GM12878 (cell line): ENCODE measurements at regions not wholly inside any gene's neighbourhood (a gene's known extent, or its start where the extent isn't known, plus 50 kb on each side); places are given as distances from the start of the nearest gene placed in this dataset.

Experiments
- ATAC-seq: fragments of 200-7000 bp; cut with Tn5 transposase; 3 replicates; pipeline ENCODE4 v1.9.1; 2020; ENCODE audit warnings: mild to moderate bottlenecking, moderate library complexity
- BruUV-seq: library from RNA; stranded (reverse); fragments of 400-500 nt; replicated peaks from 2 replicates; lab custom pipeline; 2021; lab: Mats Ljungman, UMichigan
- CTCF ChIA-PET: fragments of 300-600 bp; sonication (Branson Sonifier 250); formaldehyde crosslinking; extraction: SDS; loops from one replicate; lab custom pipeline; 2021; ENCODE audit warnings: inconsistent platforms; lab: Yijun Ruan, JAX
- POLR2A ChIA-PET: fragments of 350-600 bp; formaldehyde crosslinking; extraction: SDS; loops from one replicate; lab custom pipeline; 2021; ENCODE audit warnings: inconsistent platforms; lab: Charles Lee
- RAD21 ChIA-PET: fragments of 300-600 bp; sonication (Branson Sonifier 250); formaldehyde crosslinking; loops from one replicate; lab custom pipeline; 2023; ENCODE audit warnings: antibody characterized with exemption; ENCODE audit not compliant: unreplicated experiment; lab: Charles Lee
- SMC1A ChIA-PET: fragments of 300-600 bp; sonication (Branson Sonifier 250); formaldehyde crosslinking; loops from one replicate; lab custom pipeline; 2023; ENCODE audit not compliant: unreplicated experiment, uncharacterized antibody; lab: Charles Lee
- DNase-seq: peaks from one replicate; pipeline ENCODE4 v3.0.0-alpha.2; 2011; ENCODE audit warnings: low read depth, low spot score
- FAIRE-seq: peaks from 3 replicates; lab custom pipeline; 2011; peaks lifted over from hg19 to GRCh38; lab: Jason Lieb, UNC
- H2AFZ ChIP-seq: 2 replicates; pipeline ENCODE4 v1.6.0; 2011; ENCODE audit warnings: low read depth, low read length, control low read depth; ENCODE audit not compliant: control insufficient read depth
- H3K27ac ChIP-seq: 2 replicates; pipeline ENCODE4 v1.5.1; 2011; ENCODE audit warnings: control low read depth; ENCODE audit not compliant: control insufficient read depth, insufficient read depth
- H3K27me3 ChIP-seq, 2 experiments: replicated peaks in 1 of 2; 2 replicates each; pipeline versions ENCODE4 v1.6.0 to v1.6.1; 2011; ENCODE audit warnings: low read length in 1 of 2; ENCODE audit not compliant: control insufficient read depth in 2 of 2, insufficient read depth in 2 of 2
- H3K36me3 ChIP-seq, 2 experiments: 2 replicates each; pipeline ENCODE4 v1.5.1; 2011; ENCODE audit warnings: low read length in 1 of 2; ENCODE audit not compliant: control insufficient read depth in 2 of 2, insufficient read depth in 2 of 2
- H3K4me1 ChIP-seq: 2 replicates; pipeline ENCODE4 v1.6.1; 2011; ENCODE audit warnings: mild to moderate bottlenecking, low read length, moderate library complexity, mixed read lengths; ENCODE audit not compliant: control insufficient read depth, insufficient read depth
- H3K4me2 ChIP-seq: 2 replicates; pipeline ENCODE4 v1.6.0; 2011; ENCODE audit warnings: control low read depth; ENCODE audit not compliant: control insufficient read depth, insufficient read depth
- H3K4me3 ChIP-seq: fragments of 200-600 bp; sonication (generic); 2 replicates; pipeline ENCODE4 v1.5.1; 2016
- H3K79me2 ChIP-seq: 2 replicates; pipeline ENCODE4 v1.6.0; 2011; ENCODE audit warnings: low read length; ENCODE audit not compliant: control insufficient read depth, insufficient read depth
- H3K9ac ChIP-seq: 2 replicates; pipeline ENCODE4 v1.8.0; 2011; ENCODE audit warnings: low read length, control low read depth, mixed read lengths; ENCODE audit not compliant: control insufficient read depth, insufficient read depth
- H3K9me3 ChIP-seq: replicated peaks from 3 replicates; pipeline ENCODE4 v1.5.1; 2011; ENCODE audit warnings: mild to moderate bottlenecking, low read length; ENCODE audit not compliant: control insufficient read depth, insufficient read depth
- H4K20me1 ChIP-seq: 2 replicates; pipeline ENCODE4 v1.6.0; 2011; ENCODE audit not compliant: control insufficient read depth, insufficient read depth
- CBX5 ChIP-seq: sonication (generic); IDR thresholded peaks from 2 replicates; pipeline ENCODE4 v1.6.1; 2016; ENCODE audit warnings: low read depth, moderate library complexity, mild to moderate bottlenecking, inconsistent platforms
- KAT2A ChIP-seq: conservative IDR thresholded peaks from 2 replicates; pipeline ENCODE4 v1.6.1; 2011; ENCODE audit warnings: low read depth, low read length; ENCODE audit not compliant: control insufficient read depth
- MTA2 ChIP-seq: fragments of 450-650 bp; IDR thresholded peaks from 2 replicates; pipeline ENCODE4 v1.6.1; 2016; ENCODE audit warnings: low read depth, mild to moderate bottlenecking, moderate library complexity
- NFXL1 ChIP-seq: fragments of 450-650 bp; IDR thresholded peaks from 2 replicates; pipeline ENCODE4 v1.6.1; 2017; ENCODE audit warnings: antibody characterized with exemption, mild to moderate bottlenecking, borderline replicate concordance
- SPI1 ChIP-seq: IDR thresholded peaks from 2 replicates; pipeline ENCODE4 v1.6.1; 2011; ENCODE audit warnings: low read depth, mild to moderate bottlenecking, low read length, moderate library complexity, borderline replicate concordance; ENCODE audit not compliant: insufficient read depth
- YY1 ChIP-seq: IDR thresholded peaks from 2 replicates; pipeline ENCODE4 v1.6.1; 2011; ENCODE audit warnings: low read depth, mild to moderate bottlenecking, low read length
- ZZZ3 ChIP-seq: IDR thresholded peaks from 2 replicates; pipeline ENCODE4 v1.6.1; 2011; ENCODE audit warnings: low read depth; ENCODE audit not compliant: control insufficient read depth, insufficient read length
- WGBS: methylation state at CpG from one replicate; pipeline ENCODE4 v1.1.6; 2016; ENCODE audit warnings: low lambda C conversion rate; ENCODE audit not compliant: insufficient replicate concordance, insufficient coverage; ENCODE audit errors: missing lambda C conversion rate; 5-methylcytosine and 5-hydroxymethylcytosine counted together
- in situ Hi-C: fragments of 300-500 bp; cut with MboI; formaldehyde crosslinking; loops from 9 replicates; pipeline ENCODE4 v1.14.3; 2018; ENCODE audit warnings: mixed read lengths
- intact Hi-C: fragments of 100-400 bp; cut with micrococcal nuclease; formaldehyde crosslinking; loops from one replicate; pipeline ENCODE4 v1.14.2; 2022; ENCODE audit not compliant: unreplicated experiment
- TF ChIP-seq, protein P1 (sequence below): fragments of 450-650 bp; IDR thresholded peaks from 2 replicates; pipeline ENCODE4 v1.6.1; 2017; ENCODE audit warnings: low read depth, mild to moderate bottlenecking, moderate library complexity
- TF ChIP-seq, protein P2 (sequence below): IDR thresholded peaks from 2 replicates; pipeline ENCODE4 v1.6.1; 2012; ENCODE audit warnings: improper control_type of control experiment, low read depth, low read length; ENCODE audit not compliant: insufficient replicate concordance

DNA sequence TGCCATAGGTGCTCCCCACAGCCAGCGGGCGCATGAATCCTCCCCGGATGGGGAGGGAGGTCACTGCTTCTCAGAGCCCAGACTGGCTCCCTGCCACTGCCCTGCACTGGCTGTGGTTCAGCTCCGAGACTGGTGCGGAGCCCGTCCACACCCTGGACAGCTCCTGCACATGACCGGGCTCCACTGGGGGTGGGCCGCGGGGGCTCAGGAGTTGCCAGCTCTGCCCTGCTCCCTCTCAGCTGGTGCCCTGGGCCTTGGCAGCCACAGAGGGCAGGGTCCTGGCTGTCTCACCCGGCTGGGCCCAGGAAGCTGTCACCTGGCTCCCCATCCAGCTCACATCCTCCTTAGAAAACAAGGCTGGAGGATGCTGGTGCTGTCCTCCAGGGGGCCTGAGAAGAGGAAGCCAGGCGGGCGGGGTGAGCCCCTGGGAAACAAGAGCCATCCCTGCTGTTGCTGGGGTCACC lies 64.9 kb upstream of the ADRA2C start:
- ATAC-seq (no peak), FAIRE-seq (no peak), DNase-seq (no peak)
- 25% methylated on average over 12 of the region's 12 CpGs for WGBS
- Histone ChIP-seq H3K27ac (no peak overlapping the region), H4K20me1 (no peaks in the 10 kb centered on the region), H3K4me1 (no peaks in the 10 kb centered on the region), H3K79me2 (no peaks in the 10 kb centered on the region), H3K27me3 (no peaks in the 10 kb centered on the region; a peak in 1 of 4 replicates), H3K9me3 (no peaks in the 10 kb centered on the region; the same call in 2 of the 3 replicates), H3K4me2 (no peak overlapping the region), H2AFZ (no peak overlapping the region), H3K36me3 (no peaks in the 10 kb centered on the region), H3K4me3 (no peak overlapping the region), H3K9ac (no peak overlapping the region)
- in situ Hi-C loops, result no loop called here
- TF ChIP-seq KAT2A (no peak), MTA2 (no peak), NFXL1 (no peak), CBX5 (no peak), SPI1 (no peak), YY1 (no peak), ZZZ3 (no peak)
- TF ChIP-seq, protein P1, sequence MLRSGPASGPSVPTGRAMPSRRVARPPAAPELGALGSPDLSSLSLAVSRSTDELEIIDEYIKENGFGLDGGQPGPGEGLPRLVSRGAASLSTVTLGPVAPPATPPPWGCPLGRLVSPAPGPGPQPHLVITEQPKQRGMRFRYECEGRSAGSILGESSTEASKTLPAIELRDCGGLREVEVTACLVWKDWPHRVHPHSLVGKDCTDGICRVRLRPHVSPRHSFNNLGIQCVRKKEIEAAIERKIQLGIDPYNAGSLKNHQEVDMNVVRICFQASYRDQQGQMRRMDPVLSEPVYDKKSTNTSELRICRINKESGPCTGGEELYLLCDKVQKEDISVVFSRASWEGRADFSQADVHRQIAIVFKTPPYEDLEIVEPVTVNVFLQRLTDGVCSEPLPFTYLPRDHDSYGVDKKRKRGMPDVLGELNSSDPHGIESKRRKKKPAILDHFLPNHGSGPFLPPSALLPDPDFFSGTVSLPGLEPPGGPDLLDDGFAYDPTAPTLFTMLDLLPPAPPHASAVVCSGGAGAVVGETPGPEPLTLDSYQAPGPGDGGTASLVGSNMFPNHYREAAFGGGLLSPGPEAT, result no peak
- TF ChIP-seq, protein P2, sequence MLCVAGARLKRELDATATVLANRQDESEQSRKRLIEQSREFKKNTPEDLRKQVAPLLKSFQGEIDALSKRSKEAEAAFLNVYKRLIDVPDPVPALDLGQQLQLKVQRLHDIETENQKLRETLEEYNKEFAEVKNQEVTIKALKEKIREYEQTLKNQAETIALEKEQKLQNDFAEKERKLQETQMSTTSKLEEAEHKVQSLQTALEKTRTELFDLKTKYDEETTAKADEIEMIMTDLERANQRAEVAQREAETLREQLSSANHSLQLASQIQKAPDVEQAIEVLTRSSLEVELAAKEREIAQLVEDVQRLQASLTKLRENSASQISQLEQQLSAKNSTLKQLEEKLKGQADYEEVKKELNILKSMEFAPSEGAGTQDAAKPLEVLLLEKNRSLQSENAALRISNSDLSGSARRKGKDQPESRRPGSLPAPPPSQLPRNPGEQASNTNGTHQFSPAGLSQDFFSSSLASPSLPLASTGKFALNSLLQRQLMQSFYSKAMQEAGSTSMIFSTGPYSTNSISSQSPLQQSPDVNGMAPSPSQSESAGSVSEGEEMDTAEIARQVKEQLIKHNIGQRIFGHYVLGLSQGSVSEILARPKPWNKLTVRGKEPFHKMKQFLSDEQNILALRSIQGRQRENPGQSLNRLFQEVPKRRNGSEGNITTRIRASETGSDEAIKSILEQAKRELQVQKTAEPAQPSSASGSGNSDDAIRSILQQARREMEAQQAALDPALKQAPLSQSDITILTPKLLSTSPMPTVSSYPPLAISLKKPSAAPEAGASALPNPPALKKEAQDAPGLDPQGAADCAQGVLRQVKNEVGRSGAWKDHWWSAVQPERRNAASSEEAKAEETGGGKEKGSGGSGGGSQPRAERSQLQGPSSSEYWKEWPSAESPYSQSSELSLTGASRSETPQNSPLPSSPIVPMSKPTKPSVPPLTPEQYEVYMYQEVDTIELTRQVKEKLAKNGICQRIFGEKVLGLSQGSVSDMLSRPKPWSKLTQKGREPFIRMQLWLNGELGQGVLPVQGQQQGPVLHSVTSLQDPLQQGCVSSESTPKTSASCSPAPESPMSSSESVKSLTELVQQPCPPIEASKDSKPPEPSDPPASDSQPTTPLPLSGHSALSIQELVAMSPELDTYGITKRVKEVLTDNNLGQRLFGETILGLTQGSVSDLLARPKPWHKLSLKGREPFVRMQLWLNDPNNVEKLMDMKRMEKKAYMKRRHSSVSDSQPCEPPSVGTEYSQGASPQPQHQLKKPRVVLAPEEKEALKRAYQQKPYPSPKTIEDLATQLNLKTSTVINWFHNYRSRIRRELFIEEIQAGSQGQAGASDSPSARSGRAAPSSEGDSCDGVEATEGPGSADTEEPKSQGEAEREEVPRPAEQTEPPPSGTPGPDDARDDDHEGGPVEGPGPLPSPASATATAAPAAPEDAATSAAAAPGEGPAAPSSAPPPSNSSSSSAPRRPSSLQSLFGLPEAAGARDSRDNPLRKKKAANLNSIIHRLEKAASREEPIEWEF, result no peak
- CTCF ChIA-PET, result no interaction called here
- BruUV-seq, result no TSS peak
- intact Hi-C loops, result no loop called here
- RAD21 ChIA-PET, result no interaction called here
- POLR2A ChIA-PET, result no interaction called here
- SMC1A ChIA-PET, result no interaction called here
